Adrenal gland (tissue), 5 donors: ENCODE measurements at regions not wholly inside any gene's neighbourhood (a gene's known extent, or its start where the extent isn't known, plus 50 kb on each side); places are given as distances from the start of the nearest gene placed in this dataset.

Experiments
- CTCF ChIP-seq, 6 experiments: fragments of 450-650 bp in 4 of 6; fragments of 200-600 bp in 2 of 6; sonication (generic) in 1 of 6; IDR thresholded peaks; 1 replicate in 5 of 6; 2 replicates in 1 of 6; pipeline versions ENCODE4 v1.5.1 to v1.8.0; 2016 to 2021; ENCODE audit warnings: antibody characterized with exemption in 6 of 6, mild to moderate bottlenecking in 2 of 6, moderate library complexity in 1 of 6
- POLR2A ChIP-seq, 2 donors: fragments of 450-650 bp; IDR thresholded peaks; one replicate each; pipeline ENCODE4 v1.6.1; 2017; ENCODE audit warnings: antibody characterized with exemption in 2 of 2, mild to moderate bottlenecking in 2 of 2, moderate library complexity in 1 of 2
- donor health status: DM: no; HTN: no; CAD: no.

- TF ChIP-seq CTCF (IDR thresholded peaks at IDR 0.05) (no peak), POLR2A (IDR thresholded peaks at IDR 0.05) (no peak)
These were observed 95.9 kb upstream of the STX18 start for GRCh38 chr4:4637710-4638109.
